ENCODE measurements at regions not wholly inside any gene's neighbourhood (a gene's known extent, or its start where the extent isn't known, plus 50 kb on each side); places are given as distances from the start of the nearest gene placed in this dataset.

DNA sequence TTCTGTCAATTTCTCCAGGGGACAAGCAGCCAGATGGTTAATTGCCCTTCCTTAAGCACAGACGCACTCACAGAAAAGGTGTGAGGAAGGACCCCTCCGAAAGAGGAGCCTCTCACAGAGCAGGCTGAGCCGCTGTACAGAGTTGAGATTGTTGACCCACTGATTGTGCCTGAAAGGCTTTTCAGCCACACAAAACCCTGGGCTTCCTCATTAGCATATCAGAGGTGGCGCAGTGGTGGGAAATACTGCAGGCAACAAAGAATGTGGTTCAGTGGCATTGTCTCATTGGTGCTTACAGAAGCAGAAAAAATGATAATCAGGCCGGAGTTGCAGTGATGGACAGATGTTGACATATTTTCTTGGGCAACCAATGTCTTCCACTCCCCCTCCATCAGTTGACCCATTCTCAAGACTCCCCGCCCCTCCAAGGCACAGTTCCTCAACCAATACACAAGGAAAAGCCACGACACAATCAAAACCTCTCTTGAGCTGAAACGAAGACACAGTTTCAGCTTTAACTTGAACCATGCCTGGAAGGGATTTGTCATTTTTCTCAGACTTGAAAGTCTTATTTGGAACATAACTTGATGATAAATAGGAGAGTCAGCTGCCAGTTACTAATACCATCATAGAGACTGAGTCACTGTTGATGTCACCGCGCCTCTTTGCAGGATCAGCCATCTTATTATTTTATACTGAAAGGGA lies 53.1 kb downstream of the ATXN3L start:
- no peak for DNase-seq

DNA sequence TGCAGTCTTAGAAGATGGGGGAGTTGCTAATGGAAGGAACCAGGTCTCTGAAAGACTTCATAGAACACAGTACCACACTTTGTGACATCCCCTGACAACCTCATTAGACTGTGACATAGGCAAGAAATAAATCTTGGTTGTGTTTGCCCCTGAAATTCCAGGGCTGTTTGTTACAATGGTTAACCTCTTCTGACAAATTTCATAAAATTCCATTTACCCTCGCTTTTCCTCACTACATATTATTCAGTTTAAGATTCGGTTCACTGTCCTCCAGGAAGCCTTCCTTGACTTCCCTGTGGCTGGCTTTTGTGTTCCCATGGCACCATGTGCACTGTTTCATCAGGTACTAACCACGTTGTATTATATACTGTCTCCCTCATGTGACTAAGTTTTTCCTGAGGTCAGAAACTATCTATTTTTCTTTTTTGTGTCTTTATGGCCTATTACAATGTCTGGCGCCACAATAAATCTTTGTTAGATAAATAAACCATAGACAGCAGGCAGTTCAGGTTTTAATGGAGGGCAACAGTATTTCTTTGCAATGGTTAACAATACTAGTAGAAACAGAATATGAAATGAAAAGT lies 54.2 kb downstream of the ATXN3L start:
- DNase-seq, result no peak

DNA sequence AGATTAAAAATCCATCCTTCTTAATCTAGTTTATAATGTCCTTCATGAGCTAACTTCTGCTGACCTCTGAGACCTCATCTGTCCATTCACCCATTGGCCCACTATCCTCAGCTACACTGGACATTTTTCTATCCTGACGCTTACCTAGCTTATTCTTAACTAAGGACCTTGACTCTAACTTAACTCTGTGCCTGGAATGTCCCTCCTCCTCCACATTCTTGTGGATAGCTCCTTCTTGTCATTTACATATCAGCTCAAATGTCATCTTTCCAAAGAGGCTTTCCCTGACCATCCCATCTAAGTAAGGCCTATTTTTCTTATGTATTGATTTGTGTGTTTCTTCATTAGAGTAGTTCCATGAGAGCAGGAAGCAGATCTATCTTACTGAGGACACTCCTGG lies 54.7 kb downstream of the ATXN3L start:
- no peak for DNase-seq

DNA sequence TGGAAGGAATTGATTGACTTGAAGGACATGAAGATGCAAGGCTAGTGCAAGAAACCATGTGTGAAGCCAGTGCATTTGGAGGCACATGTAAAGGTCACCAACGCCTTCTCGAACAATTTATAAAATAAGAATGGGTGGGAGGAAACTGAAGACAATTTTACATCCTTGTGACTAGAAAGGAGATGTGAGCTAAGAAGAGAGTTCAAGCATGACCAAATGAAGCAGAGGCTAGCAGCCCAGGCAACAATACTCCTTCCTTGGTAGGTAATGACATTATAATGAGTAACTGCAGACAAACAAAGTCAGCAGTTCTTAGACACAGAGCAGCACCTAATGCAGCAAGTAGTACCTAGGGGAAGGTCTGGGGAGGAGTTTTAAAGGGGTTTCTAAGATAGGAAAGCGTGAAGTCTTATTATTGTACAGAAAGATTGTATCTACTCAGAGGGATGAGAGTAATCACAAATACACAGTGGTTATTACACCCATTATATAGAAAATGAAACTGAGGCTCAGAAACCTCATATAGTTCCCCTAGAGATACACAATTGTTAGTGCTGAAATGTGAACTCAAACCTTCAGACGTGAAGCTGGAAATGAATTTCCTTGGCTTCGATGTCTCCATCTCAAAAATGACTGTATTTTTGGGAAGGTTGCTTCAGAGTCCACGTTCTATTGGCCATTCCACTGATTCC lies 56.1 kb downstream of the ATXN3L start:
- no peak for DNase-seq

DNA sequence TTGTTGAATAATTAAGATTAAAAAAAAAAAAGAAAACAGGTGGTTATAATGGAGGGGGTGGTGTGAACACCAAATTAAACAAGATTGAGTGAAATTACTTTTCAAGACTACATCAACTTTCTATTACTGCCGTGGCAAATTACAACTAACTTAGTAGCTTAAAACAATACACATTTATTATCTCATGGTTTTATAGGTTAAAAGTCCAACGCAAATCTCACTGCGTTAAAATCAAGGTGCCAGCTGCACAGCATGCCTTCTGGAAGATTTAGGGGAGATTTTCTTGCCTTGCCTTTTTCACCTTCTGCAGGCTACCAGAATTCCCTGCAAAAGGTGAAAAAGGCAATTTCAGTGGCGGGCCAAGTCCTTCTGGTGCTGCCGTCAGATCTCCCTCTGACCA lies 58.5 kb downstream of the ATXN3L start:
- no peak for DNase-seq

DNA sequence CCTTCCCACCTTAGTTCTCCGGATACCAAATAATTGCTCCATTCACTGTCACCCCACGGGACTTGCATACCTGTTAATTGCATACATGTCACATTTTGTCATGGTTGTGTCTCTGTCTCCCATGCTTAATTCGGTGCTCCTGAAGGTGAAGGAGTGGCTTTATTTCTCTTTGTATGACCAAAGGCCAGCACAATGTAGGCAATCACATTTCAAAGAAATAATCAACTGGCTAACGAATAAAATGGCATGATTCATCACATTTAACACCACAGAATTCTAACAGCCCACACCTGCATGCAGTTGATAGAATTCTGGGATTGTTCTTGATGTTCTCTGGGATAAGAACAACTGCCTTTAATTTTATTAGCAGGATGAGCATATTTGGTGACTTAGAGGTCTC lies 59.3 kb downstream of the ATXN3L start:
- DNase-seq, result no peak

DNA sequence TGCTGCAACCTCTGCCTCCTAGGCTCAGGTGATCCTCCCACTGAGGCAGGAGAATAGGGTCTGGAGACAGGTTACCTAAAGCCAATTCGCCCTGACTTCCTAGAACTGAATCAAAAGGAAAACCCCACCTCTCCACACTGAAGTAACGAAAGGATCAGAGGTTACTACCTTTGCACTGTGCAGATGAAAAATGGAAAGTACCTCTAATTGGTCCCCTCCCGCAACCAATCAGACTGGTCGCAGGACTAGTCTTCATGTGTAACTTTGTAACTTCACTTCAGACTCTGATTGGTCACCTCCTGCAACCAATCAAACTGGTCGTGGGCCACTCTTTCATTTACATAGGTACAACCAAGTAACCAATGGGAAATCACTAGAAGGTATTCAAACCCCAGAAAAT lies 61.1 kb downstream of the ATXN3L start:
- DNase-seq, result no peak

DNA sequence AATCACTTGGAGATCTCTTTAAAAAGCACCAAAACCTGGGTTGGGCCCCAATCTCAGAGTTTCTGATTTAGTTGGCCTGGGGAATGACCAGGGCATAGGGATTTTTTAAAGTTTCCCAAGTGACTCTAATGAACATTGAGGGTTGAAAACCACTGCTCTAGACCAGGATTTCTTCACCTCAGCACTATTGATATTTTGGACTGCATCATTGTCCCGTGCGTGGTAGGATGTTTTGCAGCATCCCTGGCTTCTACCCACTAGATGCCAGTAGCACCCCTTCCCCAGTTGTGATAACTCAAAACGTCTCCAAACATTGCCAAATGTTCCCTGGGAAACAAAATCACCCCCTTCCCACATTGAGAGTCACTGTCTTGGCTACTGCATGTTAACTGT lies 61.8 kb downstream of the ATXN3L start:
- DNase-seq, result no peak

DNA sequence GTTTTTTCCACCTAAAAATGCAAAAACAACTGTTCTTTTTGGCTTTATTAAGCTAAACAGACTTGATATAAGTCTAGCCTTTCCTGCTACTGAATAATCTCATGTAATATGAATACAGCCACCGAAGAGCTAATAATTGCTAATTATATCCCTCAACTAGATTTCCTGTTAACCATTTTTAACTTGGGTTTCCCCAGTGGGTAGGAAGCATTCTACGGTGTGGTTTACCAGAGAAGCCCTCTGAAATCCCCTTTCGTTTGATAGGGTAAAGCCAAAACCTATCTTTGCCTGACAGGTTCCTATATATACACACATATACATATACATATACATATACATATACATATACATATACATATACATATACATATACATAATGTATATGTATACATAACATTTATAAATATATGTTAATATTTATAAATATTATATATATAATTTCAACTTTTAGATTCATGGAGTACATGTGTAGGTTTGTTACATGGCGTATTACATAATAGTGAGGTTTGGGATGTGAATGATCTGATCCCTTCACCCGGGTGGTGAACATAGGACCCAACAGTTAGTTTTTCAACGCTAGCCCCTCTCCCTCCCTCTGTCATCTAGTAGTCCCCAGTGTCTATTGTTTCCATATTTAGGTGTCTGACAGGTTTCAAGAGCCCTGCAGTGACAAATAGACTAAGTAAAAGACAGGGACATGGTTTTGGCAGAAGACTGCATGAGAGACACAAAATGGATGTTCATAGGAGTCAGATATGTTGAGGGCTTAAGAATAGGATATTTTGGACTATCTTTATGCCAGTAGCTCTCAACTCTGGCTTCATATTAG lies 62.4 kb downstream of the ATXN3L start:
- no peak for DNase-seq

DNA sequence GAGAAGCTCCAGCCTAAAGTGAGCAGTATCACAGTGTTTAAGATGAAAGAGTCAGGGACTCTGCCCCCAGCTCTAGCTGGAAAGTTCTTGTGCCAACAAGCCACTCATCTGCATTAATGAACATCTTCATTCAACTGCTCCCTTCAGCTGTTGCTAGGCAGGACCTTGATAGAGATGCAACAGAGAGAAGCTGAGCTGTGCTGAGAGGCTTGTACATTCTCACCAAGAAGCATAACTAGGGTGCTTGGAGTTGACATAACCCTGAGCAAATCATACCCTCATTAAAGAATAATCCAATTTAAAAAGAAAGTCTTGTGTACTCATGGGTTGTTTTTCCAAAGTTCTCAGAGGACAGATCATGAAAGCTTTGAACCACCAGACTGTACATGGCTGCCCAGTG lies 63.2 kb downstream of the ATXN3L start:
- DNase-seq, result no peak

DNA sequence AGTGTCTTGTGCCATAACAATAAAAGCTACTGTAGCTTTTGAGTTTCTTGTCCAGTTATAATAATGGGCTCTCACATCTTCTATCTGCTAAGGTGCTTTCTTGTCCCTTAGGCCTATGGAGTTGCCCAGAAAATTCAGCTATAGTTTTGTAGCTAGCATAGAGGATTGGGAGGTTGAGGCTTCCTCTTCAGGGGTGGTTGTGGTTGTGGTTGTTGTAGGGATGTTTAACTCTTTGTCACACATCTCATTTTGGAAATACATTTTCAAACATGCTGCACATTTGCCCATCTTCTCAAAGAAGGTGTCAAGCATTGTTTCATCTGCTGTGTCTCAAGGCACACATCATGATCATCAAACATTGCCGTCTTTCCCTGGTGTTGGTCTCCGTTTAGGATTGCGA lies 65.0 kb downstream of the ATXN3L start:
- DNase-seq, result no peak

DNA sequence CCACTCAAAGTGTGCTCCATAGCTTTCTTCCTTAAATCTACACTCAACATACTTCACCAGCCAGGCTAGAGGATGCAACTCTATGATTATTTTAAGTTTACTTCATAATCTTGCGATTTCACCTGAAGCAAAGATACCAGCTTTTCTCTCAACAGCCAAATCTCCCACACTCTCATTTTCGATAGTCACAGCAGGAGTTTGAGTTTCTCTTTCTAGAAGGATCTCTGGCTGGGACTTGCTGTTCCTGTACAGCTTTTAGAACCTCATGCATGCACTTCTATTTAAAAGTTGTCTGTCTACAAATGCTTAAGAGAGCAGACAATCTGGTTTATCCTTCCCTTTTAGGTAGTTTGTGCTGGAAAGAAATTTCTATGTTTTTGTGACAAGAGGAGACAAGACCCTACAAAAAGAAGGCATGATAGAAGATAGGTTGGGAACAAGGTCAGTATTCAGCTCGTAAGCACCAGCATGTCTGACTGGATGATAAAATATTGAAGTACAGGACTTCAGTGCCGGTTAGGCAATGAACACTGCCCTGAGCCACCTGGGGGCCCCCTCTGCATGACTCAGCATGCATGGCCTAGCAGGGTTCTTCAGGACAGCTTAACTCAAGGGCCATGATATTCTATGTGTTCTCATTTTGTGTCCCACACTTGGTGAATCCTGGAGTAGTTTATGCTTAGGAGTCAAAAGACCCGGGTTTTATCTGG lies 65.6 kb downstream of the ATXN3L start:
- peak; percentile 5 for DNase-seq

DNA sequence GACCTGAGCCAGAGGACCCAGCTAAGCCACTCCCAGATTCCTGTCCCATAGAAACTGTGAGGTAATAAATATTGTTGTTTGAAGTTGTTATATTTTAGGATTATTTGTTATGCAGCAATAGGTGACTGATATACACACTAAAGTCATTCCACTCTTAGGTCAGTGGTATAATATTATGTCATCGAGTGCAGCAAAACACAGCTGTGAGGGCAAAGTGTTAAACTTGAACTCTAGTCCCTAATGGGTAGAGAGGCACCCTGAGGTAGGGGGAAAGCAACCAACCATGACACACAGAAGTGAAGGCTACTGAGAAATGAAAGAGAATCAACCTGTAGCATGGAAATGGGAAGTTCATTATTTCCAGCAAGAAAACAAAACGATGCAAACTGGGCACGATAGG lies 66.6 kb downstream of the ATXN3L start:
- no peak for DNase-seq

DNA sequence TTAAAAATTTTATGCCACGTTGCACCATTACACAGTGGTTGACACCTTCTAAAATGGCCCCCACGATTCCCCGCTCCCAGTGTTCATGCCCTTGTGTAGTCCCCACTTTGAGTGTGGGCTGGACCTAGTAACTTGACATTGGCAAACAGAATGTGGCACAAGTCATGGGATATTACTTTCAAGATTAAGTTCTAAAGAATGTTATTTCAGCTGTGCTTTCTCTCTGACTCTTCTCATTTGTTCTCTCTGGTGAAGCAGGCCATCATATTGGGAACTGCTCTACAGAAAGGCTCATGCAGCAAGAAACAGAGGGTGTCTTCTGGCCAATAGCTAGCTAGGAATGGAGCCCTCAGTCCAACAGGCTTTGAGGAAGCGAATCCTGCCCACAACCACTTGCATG lies 67.1 kb downstream of the ATXN3L start:
- DNase-seq, result no peak

DNA sequence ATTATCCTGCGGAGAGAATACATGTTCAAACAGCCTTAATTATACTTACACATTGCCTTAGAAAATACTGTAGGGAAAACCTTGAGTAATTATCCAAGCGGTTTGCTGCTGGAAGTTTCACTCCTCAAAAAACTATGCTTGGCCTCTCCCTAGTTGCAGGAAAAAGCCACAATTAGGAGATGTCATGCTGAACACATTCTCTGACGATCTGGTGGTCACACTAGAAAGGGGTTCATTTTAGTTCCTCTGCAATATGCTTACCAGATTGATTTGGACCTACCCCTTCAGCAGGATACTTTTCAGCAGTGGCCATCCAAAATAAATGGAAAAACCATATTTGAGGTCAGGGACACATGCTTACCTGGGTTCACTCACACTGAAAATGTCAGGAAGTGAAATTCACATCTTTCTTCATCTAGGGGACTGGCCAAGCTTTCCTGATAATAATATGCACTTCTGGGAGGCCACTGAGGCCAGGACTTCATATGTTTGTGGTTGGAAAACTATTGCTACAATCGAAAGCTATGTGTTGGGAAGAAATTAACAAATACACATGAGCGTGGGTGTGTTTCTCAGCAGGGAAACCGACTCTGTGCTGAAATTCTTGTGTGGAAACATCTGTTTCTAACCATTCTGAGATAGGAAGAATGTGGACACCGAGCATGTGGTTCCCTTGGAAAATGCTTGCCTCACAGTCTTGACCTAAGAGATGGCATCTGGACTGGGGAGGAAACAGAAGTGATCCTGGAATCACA lies 68.8 kb downstream of the ATXN3L start:
- DNase-seq, result peak; percentile 63

DNA sequence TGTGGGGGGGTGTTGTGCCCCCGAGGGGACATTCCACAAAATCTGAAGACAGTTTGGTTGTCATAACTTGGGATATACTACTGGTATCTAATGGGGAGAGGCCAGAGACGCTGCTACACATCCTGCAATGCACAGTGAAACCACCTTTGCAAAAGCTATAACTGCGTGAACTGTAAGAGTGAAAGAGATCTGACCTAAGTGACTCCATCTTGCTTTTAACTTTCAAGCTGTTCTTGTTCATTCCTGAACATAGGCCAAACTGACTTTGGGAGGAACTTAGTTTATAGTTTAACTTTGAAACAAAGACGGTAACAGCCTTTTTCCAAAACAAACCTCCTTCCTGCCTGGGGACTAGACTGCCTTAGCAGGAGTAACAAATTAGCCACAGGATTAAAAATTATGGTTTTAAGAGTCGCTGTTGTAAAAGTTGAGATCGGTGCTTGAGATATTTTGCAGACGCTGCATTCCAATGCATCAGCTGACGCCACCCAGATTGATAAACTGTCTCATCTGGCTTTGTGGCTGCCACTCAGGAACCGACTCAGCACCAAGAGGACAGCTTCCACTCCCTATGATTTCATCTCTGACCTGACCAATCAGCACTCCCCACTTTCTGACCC lies 70.9 kb downstream of the ATXN3L start:
- no peak for DNase-seq

DNA sequence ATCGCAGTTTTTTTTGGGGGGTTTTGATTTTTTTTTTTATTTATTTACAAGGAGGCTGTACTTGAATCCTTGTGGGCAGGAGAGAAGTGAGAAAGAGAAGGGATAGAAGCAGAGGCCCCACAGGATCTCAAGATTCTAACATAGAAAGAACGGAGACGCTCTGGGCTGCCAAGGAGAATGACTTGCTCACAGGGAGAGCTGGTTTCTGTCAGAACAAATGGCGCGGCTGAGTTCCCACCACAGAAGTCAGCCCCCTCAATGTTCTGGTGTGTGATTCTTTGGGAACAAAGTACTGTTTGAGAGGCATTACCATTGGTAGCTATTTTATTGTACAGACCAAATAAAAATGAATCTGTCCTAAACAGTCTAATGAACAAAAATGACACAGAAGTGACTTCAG lies 80.6 kb downstream of the ATXN3L start:
- no peak for DNase-seq

DNA sequence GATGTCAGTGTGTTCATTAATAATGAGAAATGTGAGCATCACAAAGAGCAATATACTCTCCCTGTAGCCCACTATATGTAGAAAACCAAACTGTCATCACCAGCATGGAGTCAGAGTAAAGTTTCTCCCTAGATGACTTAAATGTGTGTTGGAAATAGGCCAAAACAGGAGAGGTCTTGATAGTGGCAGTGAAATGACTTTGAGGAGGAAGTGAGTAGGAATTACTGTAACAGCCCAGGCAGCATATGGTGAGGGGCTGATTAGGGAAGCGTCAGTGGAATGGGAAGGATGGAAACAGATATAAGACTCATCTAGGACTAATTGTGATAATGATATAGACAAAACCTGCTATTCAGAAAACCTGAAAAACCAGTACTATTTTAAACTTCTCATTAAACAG lies 83.9 kb downstream of the ATXN3L start:
- DNase-seq, result no peak

DNA sequence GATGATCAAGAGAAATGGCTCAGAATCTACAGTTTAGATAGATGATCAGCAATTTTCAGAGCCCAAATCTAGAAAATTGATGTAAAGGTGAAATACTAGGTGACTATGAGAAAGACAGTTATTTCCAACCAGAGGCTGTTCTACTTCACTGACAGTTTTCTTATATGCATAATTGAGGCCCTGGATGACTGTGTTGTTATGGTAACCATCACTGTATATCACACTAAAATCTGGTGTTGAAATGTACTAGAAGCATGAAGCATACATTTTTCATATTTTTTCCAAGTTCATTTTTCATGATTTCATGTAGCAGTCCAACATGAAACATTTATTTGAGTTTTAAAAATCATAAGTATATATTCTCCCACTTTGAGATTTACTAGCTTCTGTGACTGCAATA lies 87.4 kb downstream of the ATXN3L start:
- DNase-seq, result no peak

DNA sequence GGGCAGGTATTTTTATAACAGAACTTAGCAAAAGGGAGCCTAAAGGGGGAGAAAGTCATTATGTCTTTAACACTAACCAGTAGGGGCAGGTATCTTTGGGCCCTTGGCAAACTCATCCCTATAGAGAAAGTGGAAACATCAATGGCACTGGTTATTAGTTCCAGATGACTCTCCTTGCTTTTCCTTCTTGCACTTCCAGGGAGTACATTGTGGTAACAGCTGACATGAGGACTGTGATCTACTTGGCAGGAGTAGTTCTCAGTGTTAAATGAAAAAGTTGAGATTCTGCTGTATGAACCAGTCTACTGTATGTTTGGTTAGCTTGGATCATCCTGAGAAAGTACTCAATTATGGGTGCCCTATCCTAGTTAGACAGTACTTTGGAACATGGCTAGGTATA lies 93.6 kb downstream of the ATXN3L start:
- no peak for DNase-seq

DNA sequence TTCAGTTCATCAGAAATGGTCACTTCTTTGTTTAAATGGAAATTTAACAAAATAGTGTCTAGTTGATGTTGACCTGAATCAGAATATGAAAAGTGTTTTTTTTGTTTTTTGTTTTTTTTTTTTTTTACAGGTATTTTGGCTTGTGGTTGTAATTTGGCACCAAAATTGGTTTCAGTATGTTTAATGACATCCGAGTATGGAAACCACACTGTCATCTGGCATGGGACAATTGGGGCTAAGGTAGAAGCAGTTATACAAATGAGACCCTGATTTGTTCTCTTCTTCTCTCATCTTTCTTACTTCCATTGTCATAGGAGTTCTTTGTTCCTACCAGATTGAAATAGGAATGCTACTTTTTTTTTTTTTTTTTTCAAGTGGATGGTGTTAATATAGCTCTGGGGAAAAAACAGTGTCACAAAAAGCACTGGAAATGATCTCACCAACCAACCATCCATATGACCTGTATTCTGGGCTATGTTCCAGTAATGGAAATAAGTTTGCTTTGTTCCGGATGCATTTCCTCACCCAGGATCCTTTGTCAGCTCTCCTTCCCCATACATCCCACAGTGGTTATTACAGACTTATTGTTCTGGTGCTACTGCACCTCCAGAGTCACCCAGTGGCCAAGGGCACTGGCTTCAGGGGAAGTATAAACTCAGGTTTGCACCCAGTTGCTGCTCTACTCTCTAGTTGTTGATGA lies 95.8 kb downstream of the ATXN3L start:
- DNase-seq, result no peak

Data from GF-D8 (cell line).